Smooth muscle cell (in vitro differentiated cells): ENCODE measurements at regions not wholly inside any gene's neighbourhood (a gene's known extent, or its start where the extent isn't known, plus 50 kb on each side); places are given as distances from the start of the nearest gene placed in this dataset.

ENCODE experiments used
- DNase-seq: peaks from one replicate; lab custom pipeline; 2025; ENCODE audit not compliant: unreplicated experiment; lab: John Stamatoyannopoulos, UW
- H2AFZ ChIP-seq: fragments of 200-600 bp; sonication (generic); 2 replicates; pipeline ENCODE4 v1.6.0; 2016; ENCODE audit warnings: antibody characterized with exemption, low read depth, mild to moderate bottlenecking
- H3F3A ChIP-seq: fragments of 200-600 bp; sonication (generic); 2 replicates; pipeline ENCODE4 v1.6.0; 2017; ENCODE audit warnings: antibody characterized with exemption, low read depth
- H3K27ac ChIP-seq: fragments of 200-600 bp; sonication (generic); 2 replicates; pipeline ENCODE4 v1.5.1; 2016; ENCODE audit warnings: low read depth, mild to moderate bottlenecking
- H3K27me3 ChIP-seq: fragments of 200-600 bp; sonication (generic); 2 replicates; pipeline ENCODE4 v1.6.1; 2016; ENCODE audit warnings: low read depth, mild to moderate bottlenecking
- H3K36me3 ChIP-seq: fragments of 200-600 bp; sonication (generic); 2 replicates; pipeline ENCODE4 v1.5.1; 2016; ENCODE audit warnings: low read depth
- H3K4me1 ChIP-seq: fragments of 200-600 bp; sonication (generic); 2 replicates; pipeline ENCODE4 v1.5.1; 2016; ENCODE audit warnings: low read depth
- H3K4me2 ChIP-seq: fragments of 200-600 bp; sonication (generic); 2 replicates; pipeline ENCODE4 v1.6.0; 2016; ENCODE audit warnings: mild to moderate bottlenecking
- H3K4me3 ChIP-seq: fragments of 200-600 bp; sonication (generic); 2 replicates; pipeline ENCODE4 v1.5.1; 2016; ENCODE audit warnings: mild to moderate bottlenecking
- H3K79me2 ChIP-seq: fragments of 200-600 bp; sonication (generic); 2 replicates; pipeline ENCODE4 v1.6.0; 2016; ENCODE audit warnings: low read depth, mild to moderate bottlenecking
- H3K9ac ChIP-seq: fragments of 200-600 bp; sonication (generic); 2 replicates; pipeline ENCODE4 v1.6.0; 2016; ENCODE audit warnings: low read depth
- H3K9me3 ChIP-seq: fragments of 200-600 bp; sonication (generic); replicated peaks from 2 replicates; pipeline ENCODE4 v1.5.1; 2016; ENCODE audit warnings: low read depth
- H4K20me1 ChIP-seq: fragments of 200-600 bp; sonication (generic); 2 replicates; pipeline ENCODE4 v1.6.0; 2016; ENCODE audit warnings: low read depth
- CTCF ChIP-seq: fragments of 200-600 bp; sonication (generic); IDR thresholded peaks from 2 replicates; pipeline ENCODE4 v1.5.1; 2017; ENCODE audit warnings: borderline replicate concordance, mild to moderate bottlenecking, antibody characterized with exemption; ENCODE audit not compliant: insufficient read depth, poor library complexity, severe bottlenecking
- WGBS: methylation state at CpG from one replicate; pipeline ENCODE4 v1.1.7; 2016; ENCODE audit warnings: low lambda C conversion rate; 5-methylcytosine and 5-hydroxymethylcytosine counted together

DNA sequence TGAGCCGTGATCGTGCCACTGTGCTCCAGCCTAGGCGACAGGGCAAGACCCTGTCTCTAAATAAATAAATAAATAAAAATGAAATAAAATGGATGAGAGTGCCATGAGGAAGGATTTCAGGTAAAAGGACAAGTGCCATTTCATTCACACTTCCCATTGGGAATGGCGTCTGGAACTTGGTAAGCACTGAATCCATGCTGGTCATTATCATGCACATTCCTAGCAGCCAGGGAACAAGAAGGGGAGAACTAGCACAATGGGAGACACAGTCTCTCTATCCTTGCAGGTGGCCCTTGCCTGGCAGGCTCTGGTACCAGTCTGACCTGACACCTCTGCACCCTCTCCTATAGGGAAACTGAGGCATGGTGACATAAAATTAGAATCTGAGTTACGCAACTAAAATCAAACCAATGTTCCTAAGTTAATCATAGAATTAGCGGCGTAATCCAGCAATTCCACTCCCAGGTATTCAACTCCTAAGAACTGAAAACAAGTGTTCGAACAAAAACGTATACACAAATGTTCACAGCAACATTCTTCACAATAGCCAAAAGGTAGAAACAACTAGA, 70.8 kb upstream of the MFGE8 start:
- Histone ChIP-seq H2AFZ (no peak overlapping the region), H3K4me1 (peaks cover 25% of the 10 kb centered on the region), H3K4me2 (no peak overlapping the region), H3K9ac (no peak overlapping the region), H4K20me1 (no peaks in the 10 kb centered on the region), H3K36me3 (no peaks in the 10 kb centered on the region), H3K9me3 (no peaks in the 10 kb centered on the region), H3K4me3 (no peak overlapping the region), H3F3A (no peaks in the 10 kb centered on the region), H3K27ac (no peak overlapping the region), H3K79me2 (no peaks in the 10 kb centered on the region), H3K27me3 (no peaks in the 10 kb centered on the region)
- DNase-seq, result no peak
- 95% methylated on average over 9 of the region's 9 CpGs for WGBS
- TF ChIP-seq CTCF, result no peak

DNA sequence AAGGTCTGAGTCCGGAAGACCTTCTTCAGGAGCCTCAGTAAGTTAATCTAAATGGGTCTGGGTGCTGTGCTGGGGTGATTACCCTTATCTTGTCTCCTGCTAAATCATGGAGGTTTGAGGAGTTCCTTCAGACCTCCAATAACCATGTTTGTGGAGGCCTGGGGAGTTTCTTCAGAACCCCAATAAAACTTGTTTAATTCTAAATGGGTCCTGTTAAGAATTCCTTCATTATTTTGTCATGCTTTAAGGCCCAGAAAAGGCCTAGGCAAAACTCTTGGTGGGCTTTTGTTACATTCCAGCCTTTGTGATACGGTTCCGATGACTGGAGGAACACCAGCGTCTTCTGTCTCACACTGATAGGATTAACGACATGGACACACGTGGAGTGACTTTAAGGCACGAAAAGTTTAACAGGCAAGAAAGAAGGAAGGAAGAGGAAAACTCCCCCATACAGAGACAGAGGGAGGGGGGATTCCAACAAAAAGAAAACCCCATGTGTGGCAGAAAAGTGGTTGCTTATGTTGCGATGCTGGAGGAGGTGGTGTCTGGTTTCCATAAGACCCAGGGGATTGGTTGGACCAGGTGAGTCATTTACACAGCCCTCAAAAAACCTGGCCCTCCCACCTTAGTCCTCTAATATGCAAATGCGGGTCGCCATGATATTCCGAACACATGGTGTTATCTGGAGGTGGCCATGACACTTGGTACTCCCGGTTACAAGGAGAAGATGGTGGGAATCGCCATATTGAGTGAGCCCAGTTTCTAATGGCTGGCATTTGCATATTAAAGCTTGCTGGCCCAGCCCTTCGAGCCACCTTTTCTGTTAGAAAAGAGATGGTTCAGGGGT, 72.6 kb upstream of the MFGE8 start:
- 60% methylated on average over 14 of the region's 14 CpGs for WGBS

DNA sequence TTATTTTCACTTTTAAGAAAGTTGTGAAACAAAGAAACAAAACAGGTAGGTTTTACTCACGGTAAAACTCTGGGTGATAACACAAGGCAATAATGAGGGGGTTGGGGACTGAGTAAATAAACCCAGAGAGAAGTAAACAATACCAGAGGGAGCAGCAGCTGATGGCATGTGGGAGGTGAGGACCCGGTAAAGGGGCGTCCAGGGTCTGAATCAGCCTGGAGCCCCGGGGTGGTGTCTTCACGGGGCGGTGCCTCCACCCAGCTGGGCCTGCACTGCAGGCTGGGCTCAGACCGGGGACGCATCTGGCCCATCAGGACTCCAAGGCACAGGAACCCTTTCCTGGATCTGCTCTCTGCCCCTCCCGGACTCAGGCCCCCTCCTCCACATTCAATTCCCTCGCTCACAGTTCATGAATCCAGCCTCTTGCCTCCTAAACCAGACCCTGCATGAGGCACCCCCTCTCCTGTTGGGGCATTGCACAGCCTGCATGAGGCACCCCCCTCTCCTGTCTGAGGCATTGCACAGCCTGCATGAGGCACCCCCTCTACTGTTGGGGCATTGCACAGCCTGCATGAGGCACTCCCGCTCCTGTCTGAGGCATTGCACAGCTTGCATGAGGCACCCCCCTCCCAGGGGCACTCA, 73.9 kb upstream of the MFGE8 start:
- Histone ChIP-seq H2AFZ (no peak overlapping the region), H3K4me1 (peaks cover 33% of the 10 kb centered on the region), H3K9me3 (no peaks in the 10 kb centered on the region)

More for the DNA sequence above, 72.6 kb upstream of the MFGE8 start:
- no peak overlapping the region for H2AFZ ChIP-seq
- no peaks in the 10 kb centered on the region for H4K20me1 ChIP-seq
- H3F3A ChIP-seq, result no peaks in the 10 kb centered on the region
- H3K4me1 ChIP-seq, result peaks cover 28% of the 10 kb centered on the region
- H3K27me3 ChIP-seq, result no peaks in the 10 kb centered on the region
- no peaks in the 10 kb centered on the region for H3K79me2 ChIP-seq
- no peaks in the 10 kb centered on the region for H3K9me3 ChIP-seq
- no peaks in the 10 kb centered on the region for H3K36me3 ChIP-seq
- DNase-seq, result no peak
- no peak overlapping the region for H3K27ac ChIP-seq
- H3K4me3 ChIP-seq, result no peak overlapping the region
- no peak overlapping the region for H3K9ac ChIP-seq
- TF ChIP-seq CTCF, result no peak
- no peak overlapping the region for H3K4me2 ChIP-seq

More for the DNA sequence above, 73.9 kb upstream of the MFGE8 start:
- Histone ChIP-seq H3K27me3 (no peaks in the 10 kb centered on the region), H3K4me3 (no peak overlapping the region), H3K79me2 (no peaks in the 10 kb centered on the region), H3K36me3 (no peaks in the 10 kb centered on the region), H4K20me1 (no peaks in the 10 kb centered on the region), H3K27ac (no peak overlapping the region), H3F3A (peaks cover 4% of the 10 kb centered on the region), H3K9ac (no peak overlapping the region), H3K4me2 (no peak overlapping the region)
- no peak for TF ChIP-seq CTCF
- 60% methylated on average over 9 of the region's 11 CpGs for WGBS
- no peak for DNase-seq
